ENCODE measurements at regions not wholly inside any gene's neighbourhood (a gene's known extent, or its start where the extent isn't known, plus 50 kb on each side); places are given as distances from the start of the nearest gene placed in this dataset.

- no peaks in the 10 kb centered on the region for H3K79me2 ChIP-seq (ENCODE audit: insufficient read depth, low read length)
- no peak for ATAC-seq
- no peaks in the 10 kb centered on the region for H4K20me1 ChIP-seq (ENCODE audit: insufficient read depth, low read length)
- intact Hi-C loops (cut with micrococcal nuclease; ENCODE audit: unreplicated experiment) (no loop called here), in situ Hi-C loops (cut with HindIII; ENCODE audit: extremely low pct_ligation_motif_present, low pct_unique_long_range_greater_than_20kb) (no loop called here)
- H3K9ac ChIP-seq (ENCODE audit: insufficient read depth, low read depth, low read length): no peak overlapping the region
- ChIA-PET CTCF (ENCODE audit: low intra/inter-chr PET ratio, low total read pairs) (no interaction called here), POLR2A (no interaction called here)
- H3K36me3 ChIP-seq (replicated peaks in 1 of 2; ENCODE audit: control insufficient read depth in 1 of 2, insufficient read depth in 2 of 2, low read length in 2 of 2): no peaks in the 10 kb centered on the region
- TF ChIP-seq TBX3 (IDR thresholded peaks at IDR 0.05; ENCODE audit: borderline replicate concordance) (no peak), ZNF678 (CRISPR knock-in tag; IDR thresholded peaks at IDR 0.05) (no peak), CBFB (CRISPR knock-in tag; IDR thresholded peaks at IDR 0.05) (no peak), MIER2 (CRISPR knock-in tag; IDR thresholded peaks at IDR 0.05) (no peak), SP140L (CRISPR knock-in tag; IDR thresholded peaks at IDR 0.05; ENCODE audit: borderline replicate concordance) (no peak), ZNF841 (CRISPR knock-in tag; IDR thresholded peaks at IDR 0.05; ENCODE audit: borderline replicate concordance) (no peak), NCOA1 (CRISPR knock-in tag; IDR thresholded peaks at IDR 0.05) (no peak), ZNF775 (CRISPR knock-in tag; IDR thresholded peaks at IDR 0.05; ENCODE audit: borderline replicate concordance) (no peak), ZNF281 (CRISPR knock-in tag; IDR thresholded peaks at IDR 0.05; ENCODE audit: borderline replicate concordance) (no peak)
- TF ChIP-seq, protein P1, sequence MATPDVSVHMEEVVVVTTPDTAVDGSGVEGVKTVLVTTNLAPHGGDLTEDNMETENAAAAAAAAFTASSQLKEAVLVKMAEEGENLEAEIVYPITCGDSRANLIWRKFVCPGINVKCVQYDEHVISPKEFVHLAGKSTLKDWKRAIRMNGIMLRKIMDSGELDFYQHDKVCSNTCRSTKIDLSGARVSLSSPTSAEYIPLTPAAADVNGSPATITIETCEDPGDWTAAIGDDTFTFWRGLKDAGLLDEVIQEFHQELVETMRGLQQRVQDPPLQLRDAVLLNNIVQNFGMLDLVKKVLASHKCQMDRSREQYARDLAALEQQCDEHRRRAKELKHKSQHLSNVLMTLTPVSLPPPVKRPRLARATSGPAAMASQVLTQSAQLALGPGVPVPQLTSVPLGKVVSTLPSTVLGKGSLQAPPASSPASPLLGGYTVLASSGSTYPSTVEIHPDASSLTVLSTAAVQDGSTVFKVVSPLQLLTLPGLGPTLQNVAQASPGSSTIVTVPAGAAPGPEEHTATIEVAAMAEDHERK (CRISPR knock-in tag; IDR thresholded peaks at IDR 0.05; ENCODE audit: low read depth): no peak
- TF ChIP-seq, protein P2, sequence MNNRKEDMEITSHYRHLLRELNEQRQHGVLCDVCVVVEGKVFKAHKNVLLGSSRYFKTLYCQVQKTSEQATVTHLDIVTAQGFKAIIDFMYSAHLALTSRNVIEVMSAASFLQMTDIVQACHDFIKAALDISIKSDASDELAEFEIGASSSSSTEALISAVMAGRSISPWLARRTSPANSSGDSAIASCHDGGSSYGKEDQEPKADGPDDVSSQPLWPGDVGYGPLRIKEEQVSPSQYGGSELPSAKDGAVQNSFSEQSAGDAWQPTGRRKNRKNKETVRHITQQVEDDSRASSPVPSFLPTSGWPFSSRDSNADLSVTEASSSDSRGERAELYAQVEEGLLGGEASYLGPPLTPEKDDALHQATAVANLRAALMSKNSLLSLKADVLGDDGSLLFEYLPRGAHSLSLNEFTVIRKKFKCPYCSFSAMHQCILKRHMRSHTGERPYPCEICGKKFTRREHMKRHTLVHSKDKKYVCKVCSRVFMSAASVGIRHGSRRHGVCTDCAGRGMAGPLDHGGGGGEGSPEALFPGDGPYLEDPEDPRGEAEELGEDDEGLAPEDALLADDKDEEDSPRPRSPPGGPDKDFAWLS (CRISPR knock-in tag; IDR thresholded peaks at IDR 0.05; ENCODE audit: borderline replicate concordance): no peak
- TF ChIP-seq, protein P3, sequence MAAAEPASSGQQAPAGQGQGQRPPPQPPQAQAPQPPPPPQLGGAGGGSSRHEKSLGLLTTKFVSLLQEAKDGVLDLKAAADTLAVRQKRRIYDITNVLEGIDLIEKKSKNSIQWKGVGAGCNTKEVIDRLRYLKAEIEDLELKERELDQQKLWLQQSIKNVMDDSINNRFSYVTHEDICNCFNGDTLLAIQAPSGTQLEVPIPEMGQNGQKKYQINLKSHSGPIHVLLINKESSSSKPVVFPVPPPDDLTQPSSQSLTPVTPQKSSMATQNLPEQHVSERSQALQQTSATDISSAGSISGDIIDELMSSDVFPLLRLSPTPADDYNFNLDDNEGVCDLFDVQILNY (CRISPR knock-in tag; conservative IDR thresholded peaks at IDR 0.05): no peak
- TF ChIP-seq, protein P4, sequence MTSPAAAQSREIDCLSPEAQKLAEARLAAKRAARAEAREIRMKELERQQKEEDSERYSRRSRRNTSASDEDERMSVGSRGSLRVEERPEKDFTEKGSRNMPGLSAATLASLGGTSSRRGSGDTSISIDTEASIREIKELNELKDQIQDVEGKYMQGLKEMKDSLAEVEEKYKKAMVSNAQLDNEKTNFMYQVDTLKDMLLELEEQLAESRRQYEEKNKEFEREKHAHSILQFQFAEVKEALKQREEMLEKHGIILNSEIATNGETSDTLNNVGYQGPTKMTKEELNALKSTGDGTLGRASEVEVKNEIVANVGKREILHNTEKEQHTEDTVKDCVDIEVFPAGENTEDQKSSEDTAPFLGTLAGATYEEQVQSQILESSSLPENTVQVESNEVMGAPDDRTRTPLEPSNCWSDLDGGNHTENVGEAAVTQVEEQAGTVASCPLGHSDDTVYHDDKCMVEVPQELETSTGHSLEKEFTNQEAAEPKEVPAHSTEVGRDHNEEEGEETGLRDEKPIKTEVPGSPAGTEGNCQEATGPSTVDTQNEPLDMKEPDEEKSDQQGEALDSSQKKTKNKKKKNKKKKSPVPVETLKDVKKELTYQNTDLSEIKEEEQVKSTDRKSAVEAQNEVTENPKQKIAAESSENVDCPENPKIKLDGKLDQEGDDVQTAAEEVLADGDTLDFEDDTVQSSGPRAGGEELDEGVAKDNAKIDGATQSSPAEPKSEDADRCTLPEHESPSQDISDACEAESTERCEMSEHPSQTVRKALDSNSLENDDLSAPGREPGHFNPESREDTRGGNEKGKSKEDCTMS (CRISPR knock-in tag; conservative IDR thresholded peaks at IDR 0.05): no peak
- H3K4me3 ChIP-seq (replicated peaks in 1 of 3; ENCODE audit: insufficient read depth in 1 of 3, low read depth in 2 of 3, low read length in 3 of 3): no peak overlapping the region
- no peaks in the 10 kb centered on the region for H3K27me3 ChIP-seq (ENCODE audit: control insufficient read depth in 1 of 2, insufficient read depth in 2 of 2, low read length in 2 of 2)
- 0 out of 2 replicates have a peak, but pooled peaks cover 3% of the 10 kb centered on the region for H3K9me3 ChIP-seq (ENCODE audit: low read length)
- H2AFZ ChIP-seq (ENCODE audit: low read length): no peak overlapping the region
- FAIRE-seq: no peak
- no peak overlapping the region for H3K27ac ChIP-seq (ENCODE audit: extremely low read length, insufficient read depth, low read length)
- H3K4me2 ChIP-seq (ENCODE audit: low read depth, low read length): no peak overlapping the region
- no peaks in the 10 kb centered on the region for H3K4me1 ChIP-seq (ENCODE audit: insufficient read depth, low read length)
- BruUV-seq (replicated peaks): no TSS peak
- DNase-seq (ENCODE audit: low spot score): no peak
Measured at GRCh38 chr1:96039910-96040309, 681.7 kb upstream of the PTBP2 start.
